ENCODE measurements at regions not wholly inside any gene's neighbourhood (a gene's known extent, or its start where the extent isn't known, plus 50 kb on each side); places are given as distances from the start of the nearest gene placed in this dataset.

- DNase-seq (ENCODE audit: low read depth in 2 of 2): no peak
These were observed 83.1 kb downstream of the ZNF486 start for GRCh38 chr19:20250121-20250520.

All from fibroblast of skin of left biceps (primary cell).